ENCODE measurements at regions not wholly inside any gene's neighbourhood (a gene's known extent, or its start where the extent isn't known, plus 50 kb on each side); places are given as distances from the start of the nearest gene placed in this dataset.
A peak's percentile ranks its signal among the peaks of the same experiment; 100 is the strongest.
"Not testable (repeated sequence)": the region's sequence is repeated elsewhere in the genome, so short reads cannot be mapped to it uniquely, and the experiment has no call there.

DNA sequence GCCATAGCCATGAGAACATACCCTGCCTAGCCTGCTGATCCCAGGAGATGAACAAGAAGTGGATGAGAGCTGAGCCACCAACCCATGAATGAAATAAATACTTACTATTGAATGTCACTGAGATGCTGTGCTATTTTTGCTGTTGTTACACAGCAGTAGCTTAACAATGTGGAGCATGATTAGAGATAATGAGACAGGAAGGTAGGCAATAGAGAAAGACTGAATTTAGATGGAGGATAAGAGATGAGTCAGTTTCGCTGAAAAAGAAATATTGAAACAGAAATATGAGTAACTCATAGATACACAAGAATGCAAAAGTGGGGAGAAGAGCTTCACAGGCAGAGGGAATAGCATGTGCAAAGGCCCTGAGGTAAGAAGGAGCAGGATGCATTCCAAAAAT lies 94.9 kb upstream of the TOP1 start:
- no peak for DNase-seq (ENCODE audit: low spot score)

DNA sequence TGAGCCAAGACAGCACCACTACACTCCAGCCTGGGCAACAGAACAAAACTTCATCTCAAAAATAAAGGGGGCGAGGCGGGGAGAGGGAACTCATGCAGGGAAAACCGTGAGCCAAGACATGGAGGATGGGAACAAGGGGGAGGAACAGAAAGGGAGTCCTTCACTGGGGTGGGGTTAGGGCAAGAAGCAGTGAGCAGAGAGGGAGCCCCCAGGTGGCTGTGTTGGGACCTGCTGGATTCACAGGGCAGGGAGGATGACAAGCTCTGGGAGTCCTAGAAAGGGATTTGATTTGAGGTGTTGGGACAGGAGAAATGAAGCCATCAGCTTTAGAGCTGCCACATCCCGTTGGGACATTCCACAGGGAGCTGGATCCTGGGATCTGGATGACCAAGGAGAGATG lies 90.6 kb upstream of the TOP1 start:
- no peak for DNase-seq (ENCODE audit: low spot score)

DNA sequence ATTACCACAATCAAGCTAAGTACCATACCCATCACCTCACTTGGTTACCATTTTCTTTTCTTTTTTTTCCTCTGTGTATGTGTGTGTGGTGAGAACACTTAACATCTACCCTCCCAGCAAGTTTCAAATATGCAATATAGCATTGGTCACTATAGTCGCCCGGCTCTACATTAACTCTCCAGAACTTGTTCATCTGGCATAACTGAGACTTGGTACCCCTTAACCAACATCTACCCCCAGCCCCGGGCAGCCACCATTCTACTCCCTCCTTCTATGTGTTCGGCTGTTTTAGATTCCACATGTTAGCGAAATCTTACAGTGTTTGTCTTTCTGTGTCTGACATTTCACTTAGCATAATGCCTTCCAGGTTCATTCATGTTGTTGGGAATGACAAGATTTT lies 89.0 kb upstream of the TOP1 start:
- DNase-seq (ENCODE audit: low spot score): no peak

GRCh38 chr20:40941133-40941610 lies 87.5 kb upstream of the TOP1 start:
- no peak for DNase-seq (ENCODE audit: low spot score)

GRCh38 chr20:40942006-40942405 lies 86.6 kb upstream of the TOP1 start:
- no peak for DNase-seq (ENCODE audit: low spot score)

- DNase-seq (ENCODE audit: low spot score): no peak
Measured at GRCh38 chr20:40942775-40943174, 85.8 kb upstream of the TOP1 start.

DNA sequence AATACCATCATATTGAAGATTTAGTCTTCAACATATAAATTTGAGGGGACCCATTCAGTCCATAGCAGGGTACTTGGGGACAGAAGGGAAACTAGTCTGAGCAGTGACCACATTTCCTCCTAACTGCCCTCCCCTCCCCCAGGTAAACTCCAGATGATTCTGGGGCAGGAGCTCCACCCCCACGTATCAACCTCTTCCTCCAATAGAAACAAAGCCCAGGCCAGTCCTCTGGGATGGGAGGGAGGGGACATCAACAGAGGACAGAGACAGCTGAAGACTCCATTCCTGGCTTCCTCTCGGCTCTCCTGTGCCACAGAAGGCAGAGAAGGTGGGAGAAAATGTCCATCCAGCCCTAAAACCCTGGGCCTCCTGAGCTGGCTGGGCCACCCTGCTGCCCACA lies 85.0 kb upstream of the TOP1 start:
- no peak for DNase-seq (ENCODE audit: low spot score)

GRCh38 chr20:40945189-40945588 lies 83.4 kb upstream of the TOP1 start:
- no peak for DNase-seq (ENCODE audit: low spot score)

DNA sequence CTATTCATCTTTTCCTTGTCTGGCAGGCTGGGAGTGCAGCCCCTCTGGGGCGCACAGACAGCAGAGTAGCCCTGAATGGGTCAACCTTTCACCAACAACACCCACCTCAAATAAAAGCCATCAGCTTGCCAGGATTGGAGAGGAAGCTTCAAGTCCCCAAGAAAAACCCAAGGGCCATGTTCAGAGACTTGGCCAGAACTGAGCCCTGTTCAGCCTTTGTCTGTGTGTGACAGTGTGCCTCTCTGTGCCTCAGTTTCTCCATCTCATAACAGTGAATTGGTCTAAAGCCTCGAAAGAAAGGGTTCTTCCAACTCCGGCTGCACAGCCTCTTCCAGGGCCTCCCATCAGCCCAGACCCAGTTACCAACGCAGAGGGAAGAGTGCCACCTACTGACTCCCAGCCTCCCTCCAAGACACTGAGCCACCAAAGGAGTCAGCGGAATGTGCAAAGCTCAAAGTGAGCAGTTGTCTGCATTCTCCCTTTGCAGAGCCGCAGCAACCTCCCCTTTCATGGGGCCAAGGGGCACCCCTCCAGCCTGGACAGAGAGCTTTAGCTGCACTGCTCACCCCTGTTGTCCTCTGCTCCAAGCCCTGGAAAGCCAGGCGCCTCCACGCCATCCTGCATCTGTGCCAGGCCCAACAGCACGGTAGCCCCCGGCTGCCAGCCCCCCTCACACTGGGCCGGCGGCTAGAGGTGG lies 82.7 kb upstream of the TOP1 start:
- peak; percentile 45 for DNase-seq (ENCODE audit: low spot score)

GRCh38 chr20:40946451-40946850 lies 82.2 kb upstream of the TOP1 start:
- DNase-seq (ENCODE audit: low spot score): no peak

GRCh38 chr20:40948465-40949267 lies 80.0 kb upstream of the TOP1 start:
- DNase-seq (ENCODE audit: low spot score): no peak

DNA sequence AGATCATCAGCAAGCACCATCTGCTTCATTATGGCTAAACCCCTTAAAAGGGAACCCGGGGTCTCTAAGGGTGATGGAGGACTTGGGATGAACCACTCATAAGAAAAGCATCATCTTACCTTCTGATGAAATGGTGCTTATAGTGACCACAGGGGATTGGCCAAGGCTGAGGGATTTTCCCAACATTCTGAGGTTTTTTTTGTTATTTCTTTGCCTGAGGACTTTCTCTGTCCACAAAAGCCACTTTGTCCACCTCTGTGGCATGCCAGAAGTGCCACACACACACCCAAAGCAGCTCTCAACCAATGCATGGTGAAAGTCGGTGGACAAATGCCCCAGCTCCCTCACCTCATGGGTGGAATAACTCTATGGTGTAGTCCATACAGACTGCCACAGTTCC lies 79.3 kb upstream of the TOP1 start:
- no peak for DNase-seq (ENCODE audit: low spot score)

DNA sequence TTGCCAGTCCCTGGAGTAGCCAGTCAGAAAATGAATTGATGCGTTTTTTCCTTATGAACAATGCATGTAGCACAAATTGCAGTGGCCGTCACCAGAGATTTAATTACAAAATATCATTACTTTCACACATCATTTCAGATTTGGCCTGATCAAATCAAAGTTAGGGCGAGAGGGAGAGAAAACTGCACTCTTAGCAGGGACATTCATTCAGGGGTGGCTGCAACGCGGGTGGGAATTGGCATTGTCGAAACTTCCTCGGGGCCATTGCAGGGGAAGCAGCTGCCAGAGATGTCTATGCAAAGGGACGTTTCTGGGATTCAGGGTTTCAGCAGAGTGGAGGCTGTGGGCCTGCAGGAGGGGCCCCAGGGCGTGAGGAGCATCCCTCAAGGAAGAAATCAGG lies 76.5 kb upstream of the TOP1 start:
- DNase-seq (ENCODE audit: low spot score): no peak

DNA sequence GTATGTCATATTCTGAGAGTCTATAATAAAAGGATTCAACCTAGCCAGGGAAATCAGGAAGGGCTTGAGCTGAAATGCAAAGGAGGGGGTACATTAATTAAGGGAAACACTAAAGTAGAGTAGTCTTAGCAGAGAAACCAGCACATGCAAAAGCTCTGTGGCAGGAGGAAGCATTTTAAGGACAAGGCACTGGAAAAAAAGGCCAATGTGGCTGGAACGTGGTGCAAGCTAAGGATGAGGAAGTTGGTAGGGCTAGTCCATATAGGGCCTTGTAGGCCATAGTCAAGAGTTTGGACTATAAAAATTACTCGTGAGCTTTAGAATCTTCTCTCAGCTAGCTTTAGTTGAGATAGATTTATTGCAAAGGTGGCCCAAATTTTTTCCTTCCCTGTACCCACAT lies 75.2 kb upstream of the TOP1 start:
- DNase-seq (ENCODE audit: low spot score): no peak

GRCh38 chr20:40953856-40954255 lies 74.8 kb upstream of the TOP1 start:
- no peak for DNase-seq (ENCODE audit: low spot score)

- no peak for DNase-seq (ENCODE audit: low spot score)
Measured at GRCh38 chr20:40954521-40955165, 74.0 kb upstream of the TOP1 start.

- no peak for DNase-seq (ENCODE audit: low spot score)
Measured at GRCh38 chr20:40955326-40955725, 73.3 kb upstream of the TOP1 start.

GRCh38 chr20:40955826-40956225 lies 72.8 kb upstream of the TOP1 start:
- not testable (repeated sequence) for DNase-seq (ENCODE audit: low spot score)

- DNase-seq (ENCODE audit: low spot score): no peak
Measured at GRCh38 chr20:40956542-40957264, 71.9 kb upstream of the TOP1 start.

DNA sequence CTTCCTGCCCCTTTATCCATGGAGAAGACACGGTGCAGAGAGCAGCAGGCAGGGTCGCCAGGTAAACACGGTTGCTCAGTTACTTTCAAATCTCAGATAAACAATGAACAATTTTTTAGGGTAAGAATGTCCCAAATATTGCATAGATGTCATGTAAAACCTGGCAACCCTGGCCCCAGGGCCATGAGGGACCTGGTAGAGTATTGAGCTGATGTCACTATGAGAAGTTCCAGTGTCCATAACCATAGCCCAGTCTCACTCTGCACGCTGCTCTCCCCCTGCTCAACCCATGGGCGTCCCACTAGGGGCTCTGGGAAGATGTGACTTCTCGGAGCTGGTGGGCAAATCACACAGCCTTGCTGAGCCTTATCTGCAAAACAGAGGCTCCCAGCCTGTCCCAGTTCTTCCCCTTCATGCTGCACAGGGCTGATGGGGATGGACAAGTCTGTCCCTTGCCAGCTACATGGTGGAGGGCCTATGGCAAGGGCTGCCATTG lies 71.3 kb upstream of the TOP1 start:
- DNase-seq (ENCODE audit: low spot score): no peak

GRCh38 chr20:40958598-40958997 lies 70.0 kb upstream of the TOP1 start:
- no peak for DNase-seq (ENCODE audit: low spot score)
